Osteoblast (primary cell): ENCODE measurements at regions not wholly inside any gene's neighbourhood (a gene's known extent, or its start where the extent isn't known, plus 50 kb on each side); places are given as distances from the start of the nearest gene placed in this dataset.

Experiments used
- DNase-seq: peaks from one replicate; pipeline ENCODE4 v3.0.0; 2011; ENCODE audit warnings: low spot score, mixed read lengths; ENCODE audit not compliant: insufficient read length; ENCODE audit errors: missing footprints
- H2AFZ ChIP-seq: 2 replicates; pipeline ENCODE4 v1.6.0; 2011; ENCODE audit warnings: mild to moderate bottlenecking, low read length
- H3K27ac ChIP-seq: 2 replicates; pipeline ENCODE4 v1.5.1; 2011; ENCODE audit warnings: mild to moderate bottlenecking, low read depth, low read length, moderate library complexity
- H3K27me3 ChIP-seq: 2 replicates; pipeline ENCODE4 v1.6.0; 2012; ENCODE audit warnings: mild to moderate bottlenecking, control low read depth, inconsistent platforms, low read length, moderate library complexity; ENCODE audit not compliant: insufficient read depth
- H3K36me3 ChIP-seq: 2 replicates; pipeline ENCODE4 v1.5.1; 2011; ENCODE audit warnings: mild to moderate bottlenecking, low read length, control low read depth, moderate library complexity; ENCODE audit not compliant: insufficient read depth
- H3K4me1 ChIP-seq: 2 replicates; pipeline ENCODE4 v1.5.1; 2011; ENCODE audit warnings: mild to moderate bottlenecking, low read length, control low read depth, moderate library complexity; ENCODE audit not compliant: insufficient read depth
- H3K4me2 ChIP-seq: 2 replicates; pipeline ENCODE4 v1.6.0; 2011; ENCODE audit warnings: mild to moderate bottlenecking, low read length; ENCODE audit not compliant: insufficient read depth
- H3K4me3 ChIP-seq: fragments of 200-600 bp; sonication (generic); 3 replicates; pipeline ENCODE4 v1.5.1; 2012; ENCODE audit warnings: mild to moderate bottlenecking, low read length, inconsistent platforms; ENCODE audit not compliant: insufficient read depth
- H3K79me2 ChIP-seq: 2 replicates; pipeline ENCODE4 v1.6.0; 2012; ENCODE audit warnings: mild to moderate bottlenecking, low read length, control low read depth, inconsistent platforms; ENCODE audit not compliant: insufficient read depth
- H3K9me3 ChIP-seq: 2 replicates; pipeline ENCODE4 v1.5.1; 2011; ENCODE audit warnings: low read depth, low read length, control low read depth
- H4K20me1 ChIP-seq: 2 replicates; pipeline ENCODE4 v1.6.0; 2012; ENCODE audit warnings: mild to moderate bottlenecking, low read length, control low read depth; ENCODE audit not compliant: insufficient read depth
- TF ChIP-seq, protein P1 (sequence below): IDR thresholded peaks from 2 replicates; pipeline ENCODE4 v1.5.1; 2011; ENCODE audit warnings: mild to moderate bottlenecking, low read depth, low read length, moderate library complexity; ENCODE audit errors: extremely low read depth

DNA sequence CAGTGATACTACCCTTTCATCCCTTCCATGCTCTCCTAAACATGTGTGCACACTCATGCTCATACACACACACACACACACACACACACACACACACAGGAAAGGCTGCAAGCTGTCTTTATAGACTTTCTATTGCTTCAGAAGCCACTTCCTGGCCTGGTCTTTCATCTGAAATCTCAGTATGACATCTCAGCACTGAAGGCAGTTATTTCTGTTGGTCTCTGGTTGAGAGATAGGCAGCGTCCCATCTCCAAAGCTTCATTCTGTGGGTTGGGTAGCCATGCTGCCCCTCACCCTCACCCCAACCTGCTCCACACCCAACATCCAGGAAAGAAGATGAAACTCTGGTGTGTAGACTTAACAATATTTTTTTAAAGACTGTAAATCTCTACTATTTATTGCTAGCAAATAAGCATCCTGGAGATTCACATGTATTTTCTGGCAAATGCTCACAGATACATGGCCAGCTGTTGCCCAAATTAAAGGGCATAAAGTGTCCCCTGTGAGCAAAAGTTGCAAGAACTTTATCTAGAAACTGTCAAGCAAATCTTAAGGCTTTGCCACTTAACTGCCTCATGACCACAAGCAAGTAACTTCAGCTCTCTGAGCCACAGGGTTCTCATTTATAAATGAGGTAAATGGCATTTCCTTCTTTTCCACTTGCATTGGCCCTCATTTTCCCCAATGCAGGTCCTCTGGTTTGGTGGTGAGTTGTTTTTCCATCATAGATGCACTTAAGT lies 189.8 kb upstream of the AFF2 start:
- Histone ChIP-seq H3K27me3 (no peaks in the 10 kb centered on the region), H3K4me2 (no peak overlapping the region), H3K36me3 (no peaks in the 10 kb centered on the region), H3K79me2 (no peaks in the 10 kb centered on the region), H4K20me1 (no peaks in the 10 kb centered on the region), H3K4me3 (no peak overlapping the region), H2AFZ (no peak overlapping the region), H3K9me3 (no peaks in the 10 kb centered on the region), H3K4me1 (no peaks in the 10 kb centered on the region), H3K27ac (no peak overlapping the region)
- DNase-seq, result no peak
- TF ChIP-seq, protein P1, sequence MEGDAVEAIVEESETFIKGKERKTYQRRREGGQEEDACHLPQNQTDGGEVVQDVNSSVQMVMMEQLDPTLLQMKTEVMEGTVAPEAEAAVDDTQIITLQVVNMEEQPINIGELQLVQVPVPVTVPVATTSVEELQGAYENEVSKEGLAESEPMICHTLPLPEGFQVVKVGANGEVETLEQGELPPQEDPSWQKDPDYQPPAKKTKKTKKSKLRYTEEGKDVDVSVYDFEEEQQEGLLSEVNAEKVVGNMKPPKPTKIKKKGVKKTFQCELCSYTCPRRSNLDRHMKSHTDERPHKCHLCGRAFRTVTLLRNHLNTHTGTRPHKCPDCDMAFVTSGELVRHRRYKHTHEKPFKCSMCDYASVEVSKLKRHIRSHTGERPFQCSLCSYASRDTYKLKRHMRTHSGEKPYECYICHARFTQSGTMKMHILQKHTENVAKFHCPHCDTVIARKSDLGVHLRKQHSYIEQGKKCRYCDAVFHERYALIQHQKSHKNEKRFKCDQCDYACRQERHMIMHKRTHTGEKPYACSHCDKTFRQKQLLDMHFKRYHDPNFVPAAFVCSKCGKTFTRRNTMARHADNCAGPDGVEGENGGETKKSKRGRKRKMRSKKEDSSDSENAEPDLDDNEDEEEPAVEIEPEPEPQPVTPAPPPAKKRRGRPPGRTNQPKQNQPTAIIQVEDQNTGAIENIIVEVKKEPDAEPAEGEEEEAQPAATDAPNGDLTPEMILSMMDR, result no peak

DNA sequence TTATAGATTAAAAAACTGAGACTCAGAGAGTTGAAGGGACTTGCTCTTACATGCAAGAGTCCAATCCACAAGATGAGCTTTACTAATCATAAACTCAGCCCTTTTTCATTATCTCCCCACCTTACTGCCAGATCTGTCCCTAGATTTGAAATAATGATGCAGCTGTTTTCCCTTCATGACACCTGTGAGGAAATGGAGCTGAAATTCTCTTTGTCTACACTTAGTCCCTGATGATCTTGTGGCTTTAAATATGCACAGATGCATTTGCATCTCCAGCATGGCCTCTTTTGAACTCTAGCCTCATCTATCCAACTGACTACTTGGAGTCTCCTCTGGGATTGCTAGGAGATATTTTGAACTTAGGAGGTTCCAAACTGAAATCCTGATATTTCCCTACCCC lies 188.9 kb upstream of the AFF2 start:
- H3K36me3 ChIP-seq, result no peaks in the 10 kb centered on the region
- no peaks in the 10 kb centered on the region for H3K4me1 ChIP-seq
- H3K4me3 ChIP-seq, result no peak overlapping the region
- H3K79me2 ChIP-seq, result no peaks in the 10 kb centered on the region
- H3K9me3 ChIP-seq, result no peaks in the 10 kb centered on the region
- no peak overlapping the region for H3K27ac ChIP-seq
- no peaks in the 10 kb centered on the region for H3K27me3 ChIP-seq
- no peaks in the 10 kb centered on the region for H4K20me1 ChIP-seq
- TF ChIP-seq, protein P1, result no peak
- no peak overlapping the region for H3K4me2 ChIP-seq
- no peak for DNase-seq
- no peak overlapping the region for H2AFZ ChIP-seq

DNA sequence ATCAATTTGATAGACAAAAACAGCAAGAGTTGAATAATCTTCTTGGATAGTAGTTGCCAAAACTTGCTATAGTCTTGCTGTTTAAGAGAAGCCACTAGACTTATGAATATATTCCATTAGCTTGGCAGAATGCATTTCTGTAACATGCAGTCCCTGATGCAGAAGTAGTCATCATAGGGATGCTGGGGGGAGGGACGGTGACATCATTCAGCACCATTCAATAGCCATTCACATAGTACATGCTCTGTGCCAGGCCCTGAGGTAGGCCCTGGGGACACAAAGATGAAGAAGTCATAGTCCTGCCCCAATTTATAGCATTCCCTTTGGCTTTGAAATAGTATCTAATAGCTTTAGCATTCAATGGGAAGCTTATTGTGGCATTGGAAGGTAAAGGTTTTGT lies 185.5 kb upstream of the AFF2 start:
- Histone ChIP-seq H3K4me3 (no peak overlapping the region), H2AFZ (no peak overlapping the region), H3K4me1 (no peaks in the 10 kb centered on the region), H3K9me3 (no peaks in the 10 kb centered on the region), H4K20me1 (no peaks in the 10 kb centered on the region), H3K79me2 (no peaks in the 10 kb centered on the region), H3K27me3 (no peaks in the 10 kb centered on the region), H3K27ac (no peak overlapping the region), H3K4me2 (no peak overlapping the region), H3K36me3 (no peaks in the 10 kb centered on the region)
- no peak for DNase-seq
- TF ChIP-seq, protein P1, result no peak

DNA sequence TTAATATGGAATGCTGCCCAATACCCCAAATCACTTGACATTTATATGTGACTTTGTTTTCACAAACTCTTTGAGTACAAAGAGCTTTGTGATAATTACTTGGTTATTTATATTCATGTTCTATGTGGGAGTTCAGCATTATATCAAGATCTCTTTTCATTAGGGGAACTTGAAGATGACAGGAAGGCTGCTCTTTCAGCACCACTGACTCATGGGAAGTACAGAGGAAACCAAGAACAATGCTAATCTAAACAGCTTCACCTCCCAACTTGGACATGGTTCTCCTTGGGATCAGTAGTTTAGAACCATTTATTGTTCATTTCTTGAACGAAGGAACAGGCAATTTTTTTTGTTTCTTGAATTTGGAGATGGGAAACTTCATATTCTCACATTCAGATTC lies 184.0 kb upstream of the AFF2 start:
- no peak overlapping the region for H2AFZ ChIP-seq
- no peaks in the 10 kb centered on the region for H3K79me2 ChIP-seq
- DNase-seq, result no peak
- H4K20me1 ChIP-seq, result no peaks in the 10 kb centered on the region
- H3K4me1 ChIP-seq, result no peaks in the 10 kb centered on the region
- H3K4me3 ChIP-seq, result no peak overlapping the region
- no peaks in the 10 kb centered on the region for H3K27me3 ChIP-seq
- no peak overlapping the region for H3K27ac ChIP-seq
- no peaks in the 10 kb centered on the region for H3K36me3 ChIP-seq
- TF ChIP-seq, protein P1, result no peak
- H3K4me2 ChIP-seq, result no peak overlapping the region
- no peaks in the 10 kb centered on the region for H3K9me3 ChIP-seq
